HG03571 (cell line): ENCODE measurements at regions not wholly inside any gene's neighbourhood (a gene's known extent, or its start where the extent isn't known, plus 50 kb on each side); places are given as distances from the start of the nearest gene placed in this dataset.

Source experiments
- ATAC-seq: cut with Tn5 transposase; IDR thresholded peaks from one replicate; pipeline ENCODE4 v1.9.1; 2021; ENCODE audit not compliant: unreplicated experiment

DNA sequence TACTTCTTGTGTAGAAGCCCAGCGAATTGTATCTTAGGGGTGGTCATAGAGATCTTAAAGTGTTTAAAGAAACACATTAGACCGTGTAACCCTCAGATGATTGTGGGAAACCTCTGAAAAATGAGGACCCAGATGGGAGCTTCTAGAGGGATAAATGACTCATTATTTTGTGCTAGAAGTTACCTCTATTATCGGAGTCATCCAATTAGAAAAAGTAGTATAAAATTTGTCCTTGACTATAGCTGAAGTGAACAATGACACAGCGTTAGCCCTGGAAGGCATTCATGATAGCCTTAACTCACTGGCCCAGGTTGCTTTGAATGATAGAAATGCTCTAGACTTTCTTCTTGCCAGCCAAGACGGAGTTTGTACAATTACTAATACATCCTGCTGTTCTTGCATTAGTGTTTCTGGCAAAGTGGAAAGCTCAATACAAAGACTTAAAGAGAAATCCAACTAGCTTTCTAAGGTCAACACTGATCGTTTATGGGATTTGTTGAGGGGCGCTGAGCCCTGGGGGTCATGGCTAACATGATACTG is 178.9 kb upstream of the VEGFC start:
- ATAC-seq: no peak

DNA sequence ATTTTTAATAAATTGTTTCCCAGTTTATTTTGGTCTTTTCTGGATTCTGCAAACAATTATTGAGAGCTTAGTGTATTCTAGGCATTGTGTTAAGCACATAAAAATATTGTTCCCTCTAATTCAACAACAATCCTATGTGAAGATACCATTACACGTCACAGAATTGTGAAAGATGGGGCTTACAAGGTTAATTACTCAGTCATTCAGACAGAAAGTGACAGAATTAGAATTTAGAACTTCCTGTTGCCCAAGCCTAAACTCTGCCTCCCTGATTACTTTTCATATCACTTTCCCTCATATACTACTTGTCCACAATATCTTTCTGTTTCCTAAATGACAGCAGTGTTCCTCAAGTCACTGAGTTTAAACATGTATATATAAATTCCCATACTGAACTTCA is 186.7 kb upstream of the VEGFC start:
- ATAC-seq: no peak

DNA sequence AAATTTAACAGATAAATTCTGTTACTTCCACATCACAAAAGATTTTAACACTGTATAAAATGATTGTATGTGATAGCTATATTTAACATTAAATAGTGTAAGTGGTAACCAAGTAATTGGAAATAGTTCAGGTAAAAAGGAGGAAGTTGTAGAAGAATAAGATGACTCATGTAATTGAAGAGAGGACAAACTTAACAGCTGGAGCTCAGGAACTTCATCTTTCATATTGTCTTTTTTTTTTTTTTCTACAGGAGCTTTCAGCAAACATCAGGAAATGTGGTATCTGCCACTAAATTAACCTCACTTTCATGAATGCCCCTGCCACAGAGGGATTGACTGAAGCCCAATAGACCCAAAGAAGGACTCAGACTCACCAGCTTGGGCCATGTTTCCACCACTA is 188.4 kb upstream of the VEGFC start:
- ATAC-seq: no peak

DNA sequence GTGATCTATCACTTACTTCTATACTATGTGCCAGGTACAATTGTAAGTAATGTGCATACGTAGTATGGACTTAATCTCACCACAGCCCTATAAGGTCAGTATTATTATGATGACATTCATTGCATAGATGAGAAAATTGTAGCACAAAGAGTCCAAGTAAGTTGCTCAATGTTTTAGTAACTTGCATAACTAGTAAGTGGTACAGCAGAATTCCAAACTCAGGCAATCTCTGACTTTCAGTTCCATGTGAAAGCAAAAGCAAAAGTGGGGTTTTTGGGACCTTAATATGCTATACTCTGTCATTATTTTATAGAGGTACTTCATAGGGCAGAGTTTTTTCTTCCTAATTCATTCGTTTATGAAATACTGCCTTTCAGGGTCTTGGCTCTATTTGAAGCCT is 188.8 kb upstream of the VEGFC start:
- ATAC-seq: no peak

DNA sequence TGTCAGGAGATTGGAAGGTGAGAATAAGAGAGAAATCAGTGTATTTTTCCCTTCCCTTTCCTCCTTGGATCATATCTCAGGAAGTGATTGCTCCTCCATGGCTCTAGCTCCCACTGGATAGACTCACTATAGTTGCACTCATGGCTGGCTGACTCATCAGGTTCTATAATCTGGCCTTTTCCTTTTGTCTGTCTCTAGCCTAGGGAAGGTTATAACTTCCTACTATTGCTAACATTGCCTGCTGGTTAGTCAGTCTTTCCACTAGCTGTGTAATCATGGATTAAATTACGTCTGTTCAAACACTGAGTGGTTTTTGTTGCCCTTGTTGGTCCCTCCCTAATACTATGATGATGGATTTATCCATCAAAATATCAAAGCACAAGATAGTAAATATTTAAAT is 195.5 kb upstream of the VEGFC start:
- ATAC-seq: no peak

DNA sequence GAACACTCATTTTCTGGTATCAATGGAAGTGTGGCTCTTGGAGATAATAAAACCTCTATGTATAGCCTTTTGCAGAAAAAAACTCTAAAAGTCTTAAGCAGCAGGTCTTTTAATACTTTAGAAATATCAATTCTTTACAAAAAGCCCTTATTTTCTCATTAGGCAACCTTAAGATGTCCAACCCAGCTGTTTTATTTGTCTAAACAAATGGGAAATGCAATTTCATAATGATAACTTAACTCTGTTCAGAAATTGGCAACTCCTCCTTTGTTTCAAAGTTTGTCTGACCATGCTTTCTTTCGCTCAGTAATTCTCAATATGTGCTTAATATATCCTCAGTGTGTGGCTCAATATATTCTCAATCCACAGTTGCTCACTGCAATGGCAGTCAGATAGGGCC is 196.5 kb upstream of the VEGFC start:
- no peak for ATAC-seq

DNA sequence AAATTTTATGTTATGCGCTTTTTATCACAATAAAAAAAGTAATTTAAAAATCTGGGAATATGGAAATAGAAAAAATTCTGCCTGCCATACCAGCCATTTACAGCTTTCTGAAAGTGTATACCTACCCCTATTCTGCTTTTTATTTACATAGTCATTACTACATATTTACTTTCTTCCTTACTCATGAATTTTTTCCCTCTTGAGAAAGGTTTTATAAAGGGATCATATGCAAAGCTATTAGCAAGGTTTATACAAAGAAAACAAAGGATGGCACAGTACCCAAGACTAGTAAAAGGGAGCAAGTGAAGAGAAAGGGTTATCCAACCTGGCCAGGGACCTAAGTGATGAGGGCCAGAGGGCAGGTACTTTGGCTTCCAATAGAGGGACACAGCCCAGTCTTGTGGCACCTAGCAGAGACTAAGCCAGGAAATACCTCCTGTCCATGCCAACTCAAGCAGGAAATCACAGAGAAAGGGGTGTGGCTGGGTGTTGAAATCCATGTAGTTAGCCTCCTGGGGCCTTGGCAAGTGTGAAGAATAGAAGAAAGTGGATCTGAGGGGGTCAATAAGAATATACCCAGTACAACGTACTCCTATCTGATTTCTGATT is 207.3 kb upstream of the VEGFC start:
- no peak for ATAC-seq

DNA sequence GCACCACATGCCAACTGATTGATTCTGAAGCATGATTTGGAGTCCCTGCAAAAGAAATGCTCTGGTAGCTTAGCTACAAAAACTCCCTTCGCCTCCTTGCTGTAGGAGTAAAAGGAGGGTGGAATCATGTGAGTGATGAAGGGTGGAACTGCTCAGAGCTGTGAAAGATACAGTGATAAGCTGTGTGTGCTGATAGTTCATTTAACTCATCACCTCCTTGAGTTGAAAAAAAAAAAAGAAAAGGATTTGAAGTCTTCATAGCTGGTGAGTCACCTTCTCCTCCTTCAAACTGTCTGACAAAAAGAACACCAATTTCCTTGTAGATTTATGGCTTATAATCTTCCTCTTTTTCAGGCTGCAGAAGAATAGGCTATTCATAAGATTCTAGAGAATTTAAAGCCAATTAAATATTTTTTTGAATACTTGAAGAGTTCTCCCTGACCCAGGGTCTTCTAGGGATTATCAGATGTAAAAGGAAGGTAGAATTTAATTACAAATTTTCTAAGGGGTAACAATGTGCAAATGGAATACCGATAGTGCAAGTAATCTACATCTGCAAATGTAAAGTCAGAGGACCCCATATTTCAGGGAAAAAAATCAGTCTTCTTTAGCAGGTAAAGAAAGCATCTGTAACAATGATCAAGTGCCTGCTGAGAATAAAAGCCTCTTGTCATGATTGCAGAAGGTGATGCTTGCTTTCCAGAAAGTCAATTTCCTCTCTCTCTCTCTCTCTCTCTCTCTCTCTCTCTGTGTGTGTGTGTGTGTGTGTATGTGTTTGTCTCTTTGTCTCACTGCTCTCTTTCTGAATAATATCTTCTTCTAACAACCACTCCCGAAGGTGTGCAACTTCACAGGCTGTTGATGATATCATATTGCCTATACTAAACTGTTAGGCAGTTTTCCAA is 208.8 kb upstream of the VEGFC start:
- no peak for ATAC-seq

DNA sequence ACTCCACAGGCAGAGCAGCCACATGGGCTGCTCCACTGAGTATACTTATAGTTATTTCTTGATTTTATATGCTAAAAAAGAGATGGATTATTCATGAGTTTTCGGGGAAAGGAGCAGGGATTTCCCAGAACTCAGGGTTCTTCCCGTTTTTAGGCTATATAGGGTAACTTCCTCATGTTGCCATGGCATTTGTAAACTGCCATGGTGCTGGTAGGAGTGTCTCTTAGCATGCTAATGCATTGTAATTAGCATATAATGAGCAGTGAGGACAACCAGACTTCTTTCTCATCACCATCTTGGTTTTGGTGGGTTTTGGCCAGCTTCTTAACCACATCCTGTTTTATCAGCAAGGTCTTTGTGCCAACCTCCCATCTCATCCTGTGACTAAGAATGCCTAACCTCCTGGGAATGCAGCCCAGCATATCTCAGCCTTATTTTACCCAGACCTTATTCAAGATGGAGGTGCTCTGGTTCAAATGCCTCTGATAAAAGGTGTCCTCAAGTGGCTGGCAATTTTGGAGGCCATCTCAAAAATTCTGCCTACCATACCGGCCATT is 213.0 kb upstream of the VEGFC start:
- no peak for ATAC-seq

DNA sequence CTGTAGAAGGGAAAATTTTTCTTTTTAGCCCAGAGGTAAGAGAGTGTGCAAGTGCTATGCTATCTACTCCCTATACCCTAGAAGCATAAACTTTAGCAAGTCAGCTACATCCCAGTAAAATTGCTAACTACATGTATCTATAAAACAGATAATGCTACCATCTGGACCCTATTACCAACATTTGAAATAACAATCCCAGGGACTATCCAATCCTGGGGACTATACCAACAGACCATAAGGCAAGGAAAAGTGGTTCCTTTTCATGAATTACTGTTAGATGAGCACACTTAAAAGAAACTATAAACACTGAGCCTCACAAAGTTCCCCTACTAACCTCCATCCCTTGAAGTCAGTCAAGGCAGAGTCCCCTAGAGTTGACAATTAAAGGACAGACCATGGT is 213.6 kb upstream of the VEGFC start:
- no peak for ATAC-seq

DNA sequence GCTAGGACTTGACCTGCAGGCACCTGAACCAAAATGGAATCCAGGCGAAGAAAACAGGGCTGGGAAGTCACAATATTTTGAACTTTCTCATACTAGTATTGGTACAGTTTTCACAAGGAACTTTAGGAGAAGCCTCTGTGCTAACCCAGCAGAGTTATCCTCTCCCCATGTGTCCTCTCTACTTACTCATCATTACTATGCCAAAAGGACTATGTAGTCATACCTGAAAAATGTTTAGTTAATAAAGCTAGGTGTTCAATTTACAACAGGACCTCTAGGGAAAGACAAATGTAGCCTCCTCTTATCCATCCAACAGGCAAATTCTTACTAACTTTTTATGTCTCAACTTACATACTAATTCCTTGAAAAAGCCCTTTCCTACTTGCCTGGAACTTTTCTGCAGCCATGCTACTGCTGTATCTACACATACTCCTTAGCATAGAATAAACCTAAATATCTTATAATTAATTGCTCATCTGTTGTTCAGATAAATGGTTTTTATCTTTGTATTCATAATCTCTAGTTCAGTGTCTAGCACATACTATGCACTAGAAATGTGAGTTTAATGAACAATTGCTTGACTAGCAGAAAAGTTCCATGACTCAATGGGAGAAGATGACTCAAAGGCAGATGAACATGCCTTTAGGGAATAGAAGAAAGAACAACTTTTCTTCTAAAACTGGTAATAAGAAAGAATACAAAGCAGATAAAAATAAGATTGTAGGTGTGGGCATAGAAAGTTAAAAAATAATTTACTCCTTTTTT is 215.5 kb upstream of the VEGFC start:
- no peak for ATAC-seq

DNA sequence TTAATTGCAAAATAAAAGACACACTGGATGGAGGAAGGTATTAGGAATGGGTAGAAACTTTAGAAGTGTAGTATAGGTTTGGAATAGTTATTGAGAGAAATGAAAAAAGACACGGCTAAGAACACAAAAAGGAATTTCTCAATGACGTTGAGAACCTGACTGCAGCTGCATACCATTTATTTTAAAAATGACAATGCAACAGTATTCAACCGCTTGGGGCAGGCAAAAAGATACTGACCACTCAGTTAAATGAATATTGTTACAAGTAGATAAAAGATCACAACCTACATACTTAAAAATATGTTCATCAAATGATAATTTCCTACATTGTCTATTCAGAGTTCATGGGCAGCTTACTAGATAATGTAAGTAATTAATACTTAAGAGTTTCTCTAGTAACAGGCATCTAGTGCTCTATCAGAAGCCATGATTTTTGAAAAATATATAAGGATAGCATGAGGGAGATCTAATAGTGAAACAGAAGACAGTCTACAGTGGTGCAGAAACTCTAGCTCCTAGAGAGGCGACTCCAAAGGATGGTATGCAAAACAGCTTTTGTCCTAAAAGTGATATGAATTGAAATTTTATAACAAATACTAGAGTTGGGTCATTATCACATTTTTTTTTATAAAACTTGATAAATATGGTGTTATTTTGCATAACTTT is 216.2 kb upstream of the VEGFC start:
- ATAC-seq: no peak

DNA sequence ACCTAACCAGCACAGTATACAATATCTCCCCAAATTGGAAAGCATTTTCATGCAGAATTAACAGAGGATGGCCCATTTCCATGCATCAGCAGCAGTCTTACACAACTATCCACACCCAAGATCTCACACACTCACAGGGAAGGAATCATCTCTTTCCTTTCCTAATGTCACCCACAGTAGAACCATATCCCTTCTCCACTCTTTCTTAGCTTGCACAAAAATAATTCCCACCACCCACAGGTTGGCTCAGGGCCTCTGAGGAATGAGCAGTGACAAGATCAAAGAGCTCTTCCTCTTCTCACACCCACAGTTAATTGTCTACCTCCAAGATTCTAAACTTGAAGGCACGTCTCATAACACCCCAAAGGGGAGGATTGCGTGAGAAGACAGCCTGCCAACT is 217.7 kb upstream of the VEGFC start:
- no peak for ATAC-seq

DNA sequence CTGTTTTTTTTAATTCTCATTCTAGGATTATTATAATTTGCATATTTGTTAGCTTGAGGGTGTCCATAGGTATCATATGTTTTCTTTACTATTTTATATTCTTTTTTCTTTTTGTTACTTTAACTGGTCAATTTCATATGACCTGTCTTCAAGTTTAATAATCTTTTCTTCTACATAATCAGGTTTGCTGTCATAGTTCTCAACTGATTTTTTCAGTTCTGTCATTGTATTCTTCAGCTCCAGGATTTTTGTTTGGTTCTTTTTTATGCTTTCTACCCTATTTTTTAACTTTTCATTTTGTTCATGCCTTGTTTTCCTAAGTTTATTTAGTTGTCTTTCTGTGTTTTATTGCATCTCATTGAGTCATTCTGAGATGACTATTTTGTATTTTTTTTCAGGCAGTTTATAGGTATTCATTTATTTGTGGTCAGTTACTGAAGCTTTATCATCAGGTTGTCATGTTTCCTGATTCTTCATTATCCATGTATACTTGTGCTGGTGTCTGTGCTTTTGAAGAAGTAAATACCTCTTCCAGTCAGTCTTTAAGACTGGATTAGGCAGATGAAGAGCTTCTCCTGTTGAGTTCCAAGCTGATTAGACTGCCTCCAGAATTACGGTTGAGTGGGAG is 220.3 kb upstream of the VEGFC start:
- no peak for ATAC-seq

DNA sequence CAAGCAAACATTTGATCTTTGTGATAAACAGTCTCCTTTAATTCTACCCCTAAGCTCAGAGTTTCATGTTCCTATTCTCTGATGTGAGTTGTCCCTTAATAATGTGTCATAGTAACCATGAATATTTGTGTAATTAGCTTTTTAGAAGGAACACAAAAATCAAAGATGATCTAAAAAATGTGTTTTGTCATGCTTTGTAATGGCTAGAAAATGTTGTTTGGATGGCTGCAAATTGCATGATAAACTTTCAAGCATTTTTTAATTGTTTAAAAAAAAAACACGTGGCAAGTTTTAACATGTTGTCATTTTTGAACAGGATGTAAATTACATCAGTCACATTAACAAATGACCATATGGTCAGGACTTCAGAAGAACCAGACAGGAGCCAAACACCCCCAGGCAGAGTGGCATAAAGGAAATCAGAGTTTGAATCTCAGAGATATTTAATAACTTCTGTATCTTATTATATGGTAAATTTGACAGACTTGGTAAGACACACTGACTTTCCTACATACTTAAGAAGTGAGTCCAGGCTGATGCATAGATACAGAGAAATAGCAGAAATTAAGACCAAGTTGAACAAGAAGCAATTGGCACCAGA is 223.9 kb upstream of the VEGFC start:
- no peak for ATAC-seq

DNA sequence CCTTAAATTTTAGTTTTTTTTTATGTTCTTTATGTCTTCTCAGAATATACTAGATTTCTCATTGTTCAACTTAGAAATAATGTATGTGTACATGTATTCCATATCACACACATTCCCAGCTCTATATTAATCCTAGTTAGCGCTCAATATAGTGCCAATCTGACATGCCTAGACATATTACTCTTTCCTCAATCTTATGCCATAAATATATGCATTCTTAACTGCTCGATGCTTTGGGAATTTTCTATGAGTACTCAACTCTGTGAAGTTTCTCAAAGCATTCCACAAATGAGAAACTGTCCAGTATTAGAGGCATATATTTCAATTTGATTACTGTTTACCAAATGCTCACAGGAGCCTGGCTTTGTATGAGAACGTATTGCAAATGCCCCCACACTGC is 231.2 kb upstream of the VEGFC start:
- no peak for ATAC-seq

DNA sequence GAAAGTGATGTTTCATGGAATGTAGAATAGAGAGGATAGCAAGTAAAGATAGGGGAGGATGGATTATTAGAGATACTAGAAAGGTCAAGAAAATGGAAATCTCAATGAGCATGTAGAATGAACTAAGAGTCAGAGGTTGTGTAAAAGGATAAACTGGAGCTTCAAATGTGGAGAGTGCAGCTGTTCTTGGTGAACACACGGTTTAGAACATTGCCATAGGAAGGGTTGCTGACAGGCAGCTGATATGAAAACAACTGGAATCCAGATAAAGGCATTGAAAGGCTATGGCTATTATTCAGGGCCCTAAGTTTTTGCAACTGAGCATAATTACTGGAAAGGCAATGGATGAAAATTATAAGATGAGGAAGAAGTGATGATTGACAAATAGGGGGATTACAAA is 239.6 kb upstream of the VEGFC start:
- no peak for ATAC-seq

DNA sequence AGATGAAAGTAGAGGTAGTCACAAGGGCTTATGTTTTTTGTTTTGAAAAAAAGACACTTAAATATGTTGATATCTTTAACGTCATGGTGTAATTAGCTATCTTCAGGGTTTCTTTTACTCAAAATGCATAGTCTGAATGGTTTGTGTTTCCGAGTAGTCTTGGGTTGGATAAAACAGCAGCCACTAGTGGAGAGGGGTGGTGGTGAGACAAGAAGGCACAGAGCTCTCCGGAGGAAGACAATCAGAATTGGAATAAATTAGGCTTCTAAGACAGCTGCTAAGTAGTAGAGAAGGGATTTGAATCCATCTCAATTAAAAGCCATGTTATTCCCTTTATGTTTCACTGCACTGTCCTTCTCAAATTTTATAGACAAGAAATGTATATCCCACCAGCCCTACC is 240.4 kb upstream of the VEGFC start:
- no peak for ATAC-seq

DNA sequence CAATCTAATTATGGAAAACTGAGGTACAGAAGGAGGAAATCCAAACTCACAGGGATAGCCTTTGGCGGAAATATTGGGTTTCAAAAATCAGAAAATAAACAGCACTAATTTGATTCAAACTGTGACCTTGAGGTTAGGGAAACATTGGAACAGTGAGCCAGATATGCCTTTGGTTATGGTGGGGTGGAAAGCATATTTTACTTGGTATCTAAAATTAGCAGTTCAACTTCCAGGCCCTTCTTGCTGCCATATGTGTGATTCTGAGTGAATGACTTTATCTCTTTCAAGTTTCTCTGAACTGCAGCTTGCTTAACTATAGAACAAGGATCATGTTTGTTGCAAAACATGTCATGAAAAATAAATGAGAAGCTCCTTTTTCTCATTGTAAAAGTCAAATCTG is 240.9 kb upstream of the VEGFC start:
- ATAC-seq: no peak

DNA sequence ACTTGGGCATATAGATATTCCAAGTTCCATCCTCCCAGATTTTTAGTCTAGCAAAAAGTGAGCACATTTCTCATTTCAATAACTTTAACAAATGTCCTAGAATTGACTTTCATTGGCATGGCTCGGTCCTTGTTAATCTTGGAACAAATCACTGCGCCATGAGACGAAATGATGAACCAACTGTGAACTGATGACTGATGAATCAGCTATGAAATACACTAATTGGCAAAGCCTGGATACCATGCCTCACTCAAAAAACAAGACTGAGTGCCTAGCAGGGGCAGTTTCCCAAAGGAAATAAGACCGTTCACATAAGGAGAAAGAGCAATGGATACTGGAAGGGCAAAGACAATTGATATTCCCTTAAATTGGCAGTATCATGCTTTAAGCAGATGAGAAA is 248.6 kb upstream of the VEGFC start:
- ATAC-seq: no peak
